Neural cell (in vitro differentiated cells): ENCODE measurements at regions not wholly inside any gene's neighbourhood (a gene's known extent, or its start where the extent isn't known, plus 50 kb on each side); places are given as distances from the start of the nearest gene placed in this dataset.
A peak's percentile ranks its signal among the peaks of the same experiment; 100 is the strongest.

ENCODE experiments used
- H2AFZ ChIP-seq: fragments of 200-600, 300-800 bp; sonication (generic), shearing (Covaris generic); 2 replicates; pipeline ENCODE4 v1.6.0; 2014; ENCODE audit warnings: low read depth, mild to moderate bottlenecking, antibody characterized with exemption, low read length, moderate library complexity
- H3F3A ChIP-seq: fragments of 200-600 bp; shearing (Covaris generic); 2 replicates; pipeline ENCODE4 v1.6.1; 2016; ENCODE audit warnings: mild to moderate bottlenecking, moderate library complexity, mixed read lengths, antibody characterized with exemption, low read length; ENCODE audit not compliant: insufficient read depth, poor library complexity, severe bottlenecking
- H3K27ac ChIP-seq: fragments of 200-600, 300-800 bp; sonication (generic), shearing (Covaris generic); 2 replicates; pipeline ENCODE4 v1.5.1; 2014; ENCODE audit warnings: mild to moderate bottlenecking, low read length, moderate library complexity
- H3K27me3 ChIP-seq: fragments of 300-800, 200-600 bp; sonication (generic), shearing (Covaris generic); 2 replicates; pipeline ENCODE4 v1.6.0; 2014; ENCODE audit warnings: mild to moderate bottlenecking, low read depth, low read length, moderate library complexity; ENCODE audit not compliant: insufficient read depth
- H3K36me3 ChIP-seq: fragments of 300-800, 200-600 bp; sonication (generic), shearing (Covaris generic); 2 replicates; pipeline ENCODE4 v1.5.1; 2014; ENCODE audit warnings: mild to moderate bottlenecking, antibody characterized with exemption, low read length, moderate library complexity; ENCODE audit not compliant: insufficient read depth
- H3K4me2 ChIP-seq: fragments of 300-800, 200-600 bp; sonication (generic), shearing (Covaris generic); 2 replicates; pipeline ENCODE4 v1.6.0; 2014; ENCODE audit warnings: mild to moderate bottlenecking, low read length
- H3K4me3 ChIP-seq: fragments of 300-800, 200-600 bp; sonication (generic), shearing (Covaris generic); 2 replicates; pipeline ENCODE4 v1.5.1; 2014; ENCODE audit warnings: mild to moderate bottlenecking, low read length, moderate library complexity
- H3K79me2 ChIP-seq: fragments of 200-600 bp; shearing (Covaris generic); replicated peaks from 2 replicates; pipeline ENCODE4 v1.6.0; 2014; ENCODE audit warnings: mild to moderate bottlenecking, low read length, moderate library complexity; ENCODE audit not compliant: insufficient read depth
- H3K9ac ChIP-seq: fragments of 300-800, 200-600 bp; sonication (generic), shearing (Covaris generic); 2 replicates; pipeline ENCODE4 v1.6.1; 2016; ENCODE audit warnings: mild to moderate bottlenecking, low read length, mixed read lengths
- H3K9me2 ChIP-seq: fragments of 200-600 bp; shearing (Covaris generic); 2 replicates; pipeline ENCODE4 v1.6.1; 2016; ENCODE audit warnings: mild to moderate bottlenecking, low read length, mixed read lengths; ENCODE audit not compliant: insufficient read depth
- H3K9me3 ChIP-seq: fragments of 200-600, 300-800 bp; sonication (generic), shearing (Covaris generic); 2 replicates; pipeline ENCODE4 v1.6.1; 2016; ENCODE audit warnings: mild to moderate bottlenecking, mixed run types, low read length, moderate library complexity, mixed read lengths
- H4K20me1 ChIP-seq: fragments of 200-600 bp; shearing (Covaris generic); 2 replicates; pipeline ENCODE4 v1.6.1; 2016; ENCODE audit warnings: mild to moderate bottlenecking, mixed run types; ENCODE audit not compliant: insufficient read depth
- EP300 ChIP-seq: fragments of 450-650 bp; conservative IDR thresholded peaks from 2 replicates; pipeline ENCODE4 v1.6.1; 2014; ENCODE audit warnings: antibody characterized with exemption, mild to moderate bottlenecking, moderate library complexity; ENCODE audit not compliant: poor library complexity, severe bottlenecking
- EZH2 ChIP-seq: fragments of 200-600, 300-800 bp; shearing (Covaris generic), sonication (generic); IDR thresholded peaks from 2 replicates; pipeline ENCODE4 v1.6.1; 2014; ENCODE audit warnings: antibody characterized with exemption, low read length, borderline replicate concordance, mild to moderate bottlenecking; ENCODE audit not compliant: insufficient read depth, poor library complexity, severe bottlenecking
- MXI1 ChIP-seq: fragments of 450-650 bp; conservative IDR thresholded peaks from 2 replicates; pipeline ENCODE4 v1.6.1; 2014; ENCODE audit warnings: antibody characterized with exemption, mild to moderate bottlenecking; ENCODE audit not compliant: poor library complexity, severe bottlenecking
- POLR2AphosphoS5 ChIP-seq: IDR thresholded peaks from 2 replicates; pipeline ENCODE4 v1.6.1; 2012
- RAD21 ChIP-seq: fragments of 450-650 bp; conservative IDR thresholded peaks from 2 replicates; pipeline ENCODE4 v1.6.1; 2014; ENCODE audit warnings: antibody characterized with exemption, mild to moderate bottlenecking, moderate library complexity
- REST ChIP-seq: IDR thresholded peaks from 2 replicates; pipeline ENCODE4 v1.6.1; 2012; ENCODE audit warnings: borderline replicate concordance
- SMC3 ChIP-seq: fragments of 450-650 bp; conservative IDR thresholded peaks from 2 replicates; pipeline ENCODE4 v1.6.1; 2014; ENCODE audit warnings: antibody characterized with exemption, mild to moderate bottlenecking, moderate library complexity; ENCODE audit not compliant: poor library complexity
- TAF1 ChIP-seq: IDR thresholded peaks from 2 replicates; pipeline ENCODE4 v1.6.1; 2012; ENCODE audit warnings: low read depth
- TF ChIP-seq, protein P1 (sequence below): fragments of 450-650 bp; IDR thresholded peaks from 2 replicates; pipeline ENCODE4 v1.5.1; 2014; ENCODE audit warnings: antibody characterized with exemption, mild to moderate bottlenecking, moderate library complexity; ENCODE audit not compliant: poor library complexity, severe bottlenecking

- TF ChIP-seq REST: no peak
- no peak for TF ChIP-seq SMC3
- TF ChIP-seq TAF1: no peak
- no peak for TF ChIP-seq EP300
- TF ChIP-seq, protein P1, sequence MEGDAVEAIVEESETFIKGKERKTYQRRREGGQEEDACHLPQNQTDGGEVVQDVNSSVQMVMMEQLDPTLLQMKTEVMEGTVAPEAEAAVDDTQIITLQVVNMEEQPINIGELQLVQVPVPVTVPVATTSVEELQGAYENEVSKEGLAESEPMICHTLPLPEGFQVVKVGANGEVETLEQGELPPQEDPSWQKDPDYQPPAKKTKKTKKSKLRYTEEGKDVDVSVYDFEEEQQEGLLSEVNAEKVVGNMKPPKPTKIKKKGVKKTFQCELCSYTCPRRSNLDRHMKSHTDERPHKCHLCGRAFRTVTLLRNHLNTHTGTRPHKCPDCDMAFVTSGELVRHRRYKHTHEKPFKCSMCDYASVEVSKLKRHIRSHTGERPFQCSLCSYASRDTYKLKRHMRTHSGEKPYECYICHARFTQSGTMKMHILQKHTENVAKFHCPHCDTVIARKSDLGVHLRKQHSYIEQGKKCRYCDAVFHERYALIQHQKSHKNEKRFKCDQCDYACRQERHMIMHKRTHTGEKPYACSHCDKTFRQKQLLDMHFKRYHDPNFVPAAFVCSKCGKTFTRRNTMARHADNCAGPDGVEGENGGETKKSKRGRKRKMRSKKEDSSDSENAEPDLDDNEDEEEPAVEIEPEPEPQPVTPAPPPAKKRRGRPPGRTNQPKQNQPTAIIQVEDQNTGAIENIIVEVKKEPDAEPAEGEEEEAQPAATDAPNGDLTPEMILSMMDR: no peak
- TF ChIP-seq EZH2: no peak
- TF ChIP-seq POLR2AphosphoS5: no peak
- no peak for TF ChIP-seq MXI1
- Histone ChIP-seq H3K27me3 (peaks cover 26% of the 10 kb centered on the region), H3K79me2 (no peaks in the 10 kb centered on the region), H3K9me2 (no peaks in the 10 kb centered on the region), H3K4me3 (peak overlapping the region; percentile 71), H3K36me3 (no peaks in the 10 kb centered on the region), H3K9ac (no peak overlapping the region), H2AFZ (no peak overlapping the region), H3K4me2 (no peak overlapping the region), H3K9me3 (no peaks in the 10 kb centered on the region), H4K20me1 (no peaks in the 10 kb centered on the region), H3K27ac (no peak overlapping the region), H3F3A (no peaks in the 10 kb centered on the region)
Observed at GRCh38 chr12:3366451-3367110, 124.4 kb upstream of the PRMT8 start.

DNA sequence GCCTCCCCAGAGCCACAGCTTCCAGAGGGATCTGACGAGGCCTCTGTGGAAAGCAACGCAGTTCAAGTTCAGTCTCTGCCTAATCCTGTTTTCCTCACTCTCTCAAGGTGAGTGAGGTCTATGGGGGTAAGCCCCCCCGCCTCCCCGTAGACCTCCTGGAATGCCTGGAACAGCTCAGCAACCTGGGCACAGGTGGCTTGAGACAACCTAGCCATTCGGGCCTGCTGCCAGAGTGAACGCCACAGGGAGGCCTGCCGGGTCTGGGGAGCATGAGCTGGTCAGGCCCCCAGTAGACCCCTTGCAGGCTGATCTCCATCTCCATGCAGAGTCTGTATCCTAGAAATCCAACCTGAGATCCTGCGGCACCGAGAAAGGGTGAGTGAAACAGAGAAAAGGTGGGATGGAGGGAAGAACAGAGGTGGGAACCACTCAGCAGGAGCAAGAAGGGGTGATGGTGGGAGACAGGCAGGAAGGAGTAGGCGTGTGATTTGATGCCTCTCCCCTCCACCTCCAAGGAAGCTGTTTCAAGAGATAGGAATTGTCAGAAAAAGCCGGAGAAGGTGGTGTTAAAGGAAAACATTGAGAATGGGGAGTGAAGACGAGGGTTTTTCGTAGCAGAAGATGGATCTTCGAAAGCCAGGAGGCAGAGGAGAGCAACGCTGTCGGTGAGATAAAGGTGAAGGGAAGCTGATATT, 123.1 kb upstream of the PRMT8 start:
- Histone ChIP-seq H3F3A (no peaks in the 10 kb centered on the region), H3K79me2 (no peaks in the 10 kb centered on the region), H3K36me3 (no peaks in the 10 kb centered on the region), H2AFZ (no peak overlapping the region), H3K9me2 (no peaks in the 10 kb centered on the region), H3K4me3 (no peak overlapping the region), H4K20me1 (no peaks in the 10 kb centered on the region), H3K4me2 (no peak overlapping the region), H3K9me3 (no peaks in the 10 kb centered on the region), H3K27me3 (peaks cover 26% of the 10 kb centered on the region), H3K27ac (no peak overlapping the region), H3K9ac (no peak overlapping the region)
- no peak for TF ChIP-seq SMC3
- no peak for TF ChIP-seq REST
- no peak for TF ChIP-seq EP300
- no peak for TF ChIP-seq EZH2
- no peak for TF ChIP-seq MXI1
- TF ChIP-seq TAF1: no peak
- no peak for TF ChIP-seq RAD21
- TF ChIP-seq POLR2AphosphoS5: no peak
- TF ChIP-seq, protein P1: no peak
